Thyroid gland (tissue), 4 donors: ENCODE measurements at regions not wholly inside any gene's neighbourhood (a gene's known extent, or its start where the extent isn't known, plus 50 kb on each side); places are given as distances from the start of the nearest gene placed in this dataset.

ENCODE experiments used
- POLR2A ChIP-seq, 2 donors: fragments of 450-650 bp; IDR thresholded peaks; one replicate each; pipeline ENCODE4 v1.6.1; 2017; ENCODE audit warnings: antibody characterized with exemption in 2 of 2, mild to moderate bottlenecking in 2 of 2, moderate library complexity in 1 of 2
- TF ChIP-seq, protein P1 (sequence below), 6 experiments: fragments of 200-600 bp in 3 of 6; fragments of 450-650 bp in 3 of 6; sonication (generic) in 3 of 6; IDR thresholded peaks; one replicate each; pipeline ENCODE4 v1.5.1; 2016 to 2019; ENCODE audit warnings: antibody characterized with exemption in 6 of 6, mild to moderate bottlenecking in 2 of 6, inconsistent platforms in 1 of 6, moderate library complexity in 1 of 6

DNA sequence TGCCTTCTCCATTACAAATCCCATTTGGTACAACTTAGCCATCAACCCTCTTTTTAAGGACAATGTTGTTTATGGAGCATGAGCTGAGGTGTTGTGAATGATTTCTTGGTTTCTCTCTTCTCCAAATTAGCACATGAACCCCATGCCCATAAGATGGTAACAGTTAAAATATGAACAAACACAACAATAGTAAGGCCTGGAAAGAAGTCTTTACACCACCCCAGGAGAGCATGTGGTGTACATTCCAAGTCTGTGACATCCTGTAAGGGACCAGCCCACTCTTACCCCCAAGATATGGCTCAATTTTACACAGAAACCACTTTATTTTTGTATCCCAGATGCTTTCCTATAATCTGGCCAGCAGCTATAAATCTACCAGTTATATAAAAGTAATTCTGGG, 226.1 kb downstream of the COX18 start:
- TF ChIP-seq, protein P1, sequence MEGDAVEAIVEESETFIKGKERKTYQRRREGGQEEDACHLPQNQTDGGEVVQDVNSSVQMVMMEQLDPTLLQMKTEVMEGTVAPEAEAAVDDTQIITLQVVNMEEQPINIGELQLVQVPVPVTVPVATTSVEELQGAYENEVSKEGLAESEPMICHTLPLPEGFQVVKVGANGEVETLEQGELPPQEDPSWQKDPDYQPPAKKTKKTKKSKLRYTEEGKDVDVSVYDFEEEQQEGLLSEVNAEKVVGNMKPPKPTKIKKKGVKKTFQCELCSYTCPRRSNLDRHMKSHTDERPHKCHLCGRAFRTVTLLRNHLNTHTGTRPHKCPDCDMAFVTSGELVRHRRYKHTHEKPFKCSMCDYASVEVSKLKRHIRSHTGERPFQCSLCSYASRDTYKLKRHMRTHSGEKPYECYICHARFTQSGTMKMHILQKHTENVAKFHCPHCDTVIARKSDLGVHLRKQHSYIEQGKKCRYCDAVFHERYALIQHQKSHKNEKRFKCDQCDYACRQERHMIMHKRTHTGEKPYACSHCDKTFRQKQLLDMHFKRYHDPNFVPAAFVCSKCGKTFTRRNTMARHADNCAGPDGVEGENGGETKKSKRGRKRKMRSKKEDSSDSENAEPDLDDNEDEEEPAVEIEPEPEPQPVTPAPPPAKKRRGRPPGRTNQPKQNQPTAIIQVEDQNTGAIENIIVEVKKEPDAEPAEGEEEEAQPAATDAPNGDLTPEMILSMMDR (IDR thresholded peaks at IDR 0.05) = no peak
- no peak for TF ChIP-seq POLR2A (IDR thresholded peaks at IDR 0.05)
